GM21737 (cell line): ENCODE measurements at regions not wholly inside any gene's neighbourhood (a gene's known extent, or its start where the extent isn't known, plus 50 kb on each side); places are given as distances from the start of the nearest gene placed in this dataset.

Experiments used
- ATAC-seq: cut with Tn5 transposase; IDR thresholded peaks from one replicate; pipeline ENCODE4 v1.9.1; 2021; ENCODE audit warnings: mild to moderate bottlenecking, moderate library complexity; ENCODE audit not compliant: unreplicated experiment

DNA sequence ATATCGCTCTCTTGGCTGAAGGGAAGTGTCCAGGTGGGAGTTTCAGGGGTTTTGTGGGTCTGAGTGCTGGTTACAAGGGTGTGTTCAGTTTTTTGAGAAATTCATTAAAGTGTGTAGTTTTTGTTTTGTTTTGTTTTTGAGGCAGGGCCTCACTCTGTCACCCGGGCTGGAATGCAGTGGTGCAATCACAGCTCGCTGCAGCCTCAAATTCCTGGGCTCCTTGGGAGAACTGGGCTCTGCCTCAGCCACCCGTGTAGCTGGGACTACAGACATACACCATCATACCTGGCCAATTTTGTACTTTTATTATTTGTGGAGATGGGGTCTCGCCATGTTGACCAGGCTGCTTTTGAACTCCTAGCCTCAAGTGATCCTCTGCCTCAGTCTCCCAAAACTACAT, 51.2 kb upstream of the RALGAPA2 start:
- no peak for ATAC-seq
